ENCODE measurements at regions not wholly inside any gene's neighbourhood (a gene's known extent, or its start where the extent isn't known, plus 50 kb on each side); places are given as distances from the start of the nearest gene placed in this dataset.

DNA sequence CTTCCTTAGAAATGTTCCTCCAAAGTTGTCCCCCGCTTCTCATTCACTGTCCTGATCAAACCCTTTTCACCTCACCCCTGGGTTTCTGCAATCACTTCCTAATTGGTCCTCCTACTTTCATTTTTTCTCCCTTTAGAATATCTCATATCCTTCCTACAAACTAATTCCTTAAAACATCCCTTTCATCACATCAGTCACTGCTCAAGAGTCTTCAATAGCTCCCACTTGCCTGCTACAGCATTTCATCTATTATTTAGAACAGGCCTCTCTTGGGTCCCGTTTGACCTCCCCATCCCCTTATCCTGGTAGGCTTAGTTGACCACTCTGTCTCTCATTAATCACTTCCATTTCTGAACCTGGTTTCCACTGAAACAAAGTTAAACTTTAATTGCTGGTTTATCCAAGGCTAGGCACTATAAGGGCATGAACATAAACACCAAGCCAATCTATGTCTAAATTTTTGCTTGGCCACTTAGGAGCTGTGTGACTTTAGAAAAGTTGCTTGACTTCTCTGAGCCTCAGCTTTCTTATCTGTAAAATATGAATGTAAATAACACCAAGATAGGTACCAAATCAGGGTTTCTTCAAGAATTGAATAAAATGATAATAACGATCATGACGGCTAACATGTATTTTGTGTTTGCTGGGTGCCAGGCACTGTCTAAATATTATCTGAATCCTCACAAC lies 202.1 kb upstream of the WWC1 start:
- intact Hi-C loops (cut with micrococcal nuclease; ENCODE audit: unreplicated experiment), result no loop called here
- H4K20me1 ChIP-seq (ENCODE audit: control insufficient read depth, insufficient read depth), result no peaks in the 10 kb centered on the region
- ATAC-seq (no peak), FAIRE-seq (no peak), DNase-seq (ENCODE audit: low read depth, low spot score) (no peak)
- no peak overlapping the region for H2AFZ ChIP-seq (ENCODE audit: control insufficient read depth, low read depth, low read length)
- H3K4me2 ChIP-seq (ENCODE audit: control insufficient read depth, insufficient read depth), result no peak overlapping the region
- ChIA-PET POLR2A (no interaction called here), RAD21 (ENCODE audit: unreplicated experiment) (interaction anchor here (1.2 kb wide), 1 partner anchor 130 kb away, joined by 4 read pairs; no protein-coding TSS in a partner anchor), CTCF (no interaction called here), SMC1A (ENCODE audit: uncharacterized antibody, unreplicated experiment) (interaction anchor here (0.6 kb wide), 1 partner anchor 275 kb away, joined by 3 read pairs; no protein-coding TSS in a partner anchor)
- no peaks in the 10 kb centered on the region for H3K9me3 ChIP-seq (replicated peaks; ENCODE audit: control insufficient read depth, insufficient read depth, low read length)
- H3K4me1 ChIP-seq (ENCODE audit: control insufficient read depth, insufficient read depth, low read length), result no peaks in the 10 kb centered on the region
- H3K9ac ChIP-seq (ENCODE audit: control insufficient read depth, insufficient read depth, low read length), result no peak overlapping the region
- BruUV-seq (replicated peaks), result no TSS peak
- WGBS (ENCODE audit: insufficient coverage, insufficient replicate concordance, low lambda C conversion rate, missing lambda C conversion rate), result 65% methylated on average over 4 of the region's 4 CpGs
- H3K27ac ChIP-seq (ENCODE audit: control insufficient read depth, insufficient read depth), result no peak overlapping the region
- in situ Hi-C loops (cut with MboI), result no loop called here
- H3K27me3 ChIP-seq (replicated peaks in 1 of 2; ENCODE audit: control insufficient read depth in 2 of 2, insufficient read depth in 2 of 2, low read length in 1 of 2), result no peaks in the 10 kb centered on the region; a peak in 2 of 4 replicates
- no peak overlapping the region for H3K4me3 ChIP-seq
- H3K79me2 ChIP-seq (ENCODE audit: control insufficient read depth, insufficient read depth, low read length), result no peaks in the 10 kb centered on the region
- no peaks in the 10 kb centered on the region for H3K36me3 ChIP-seq (ENCODE audit: control insufficient read depth in 2 of 2, insufficient read depth in 2 of 2, low read length in 1 of 2)
- TF ChIP-seq IKZF2 (IDR thresholded peaks at IDR 0.05), result no peak
- TF ChIP-seq RUNX3 (IDR thresholded peaks at IDR 0.05; ENCODE audit: low read length), result no peak
- no peak for TF ChIP-seq ASH2L (IDR thresholded peaks at IDR 0.05; ENCODE audit: borderline replicate concordance, low read depth)
- no peak for TF ChIP-seq CREM (IDR thresholded peaks at IDR 0.05; ENCODE audit: low read depth)
- TF ChIP-seq, protein P1, sequence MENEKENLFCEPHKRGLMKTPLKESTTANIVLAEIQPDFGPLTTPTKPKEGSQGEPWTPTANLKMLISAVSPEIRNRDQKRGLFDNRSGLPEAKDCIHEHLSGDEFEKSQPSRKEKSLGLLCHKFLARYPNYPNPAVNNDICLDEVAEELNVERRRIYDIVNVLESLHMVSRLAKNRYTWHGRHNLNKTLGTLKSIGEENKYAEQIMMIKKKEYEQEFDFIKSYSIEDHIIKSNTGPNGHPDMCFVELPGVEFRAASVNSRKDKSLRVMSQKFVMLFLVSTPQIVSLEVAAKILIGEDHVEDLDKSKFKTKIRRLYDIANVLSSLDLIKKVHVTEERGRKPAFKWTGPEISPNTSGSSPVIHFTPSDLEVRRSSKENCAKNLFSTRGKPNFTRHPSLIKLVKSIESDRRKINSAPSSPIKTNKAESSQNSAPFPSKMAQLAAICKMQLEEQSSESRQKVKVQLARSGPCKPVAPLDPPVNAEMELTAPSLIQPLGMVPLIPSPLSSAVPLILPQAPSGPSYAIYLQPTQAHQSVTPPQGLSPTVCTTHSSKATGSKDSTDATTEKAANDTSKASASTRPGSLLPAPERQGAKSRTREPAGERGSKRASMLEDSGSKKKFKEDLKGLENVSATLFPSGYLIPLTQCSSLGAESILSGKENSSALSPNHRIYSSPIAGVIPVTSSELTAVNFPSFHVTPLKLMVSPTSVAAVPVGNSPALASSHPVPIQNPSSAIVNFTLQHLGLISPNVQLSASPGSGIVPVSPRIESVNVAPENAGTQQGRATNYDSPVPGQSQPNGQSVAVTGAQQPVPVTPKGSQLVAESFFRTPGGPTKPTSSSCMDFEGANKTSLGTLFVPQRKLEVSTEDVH (IDR thresholded peaks at IDR 0.05; ENCODE audit: low read depth, partially characterized antibody), result no peak
- no peak for TF ChIP-seq SMC3 (IDR thresholded peaks at IDR 0.05; ENCODE audit: borderline replicate concordance, low read length)
- TF ChIP-seq E2F4 (IDR thresholded peaks at IDR 0.05; ENCODE audit: low read depth, low read length), result no peak
- TF ChIP-seq HCFC1 (IDR thresholded peaks at IDR 0.05; ENCODE audit: low read length), result no peak
- TF ChIP-seq NFXL1 (IDR thresholded peaks at IDR 0.05; ENCODE audit: borderline replicate concordance), result no peak
- TF ChIP-seq FOS (IDR thresholded peaks at IDR 0.05; ENCODE audit: borderline replicate concordance, extremely low read depth, insufficient read length), result no peak
- no peak for TF ChIP-seq MXI1 (IDR thresholded peaks at IDR 0.05; ENCODE audit: low read depth, low read length)
- no peak for TF ChIP-seq ZBTB4 (CRISPR knock-in tag; IDR thresholded peaks at IDR 0.05)
- no peak for TF ChIP-seq BMI1 (IDR thresholded peaks at IDR 0.05; ENCODE audit: borderline replicate concordance)
- TF ChIP-seq DPF2 (IDR thresholded peaks at IDR 0.05), result no peak
- no peak for TF ChIP-seq FOXM1 (IDR thresholded peaks at IDR 0.05; ENCODE audit: low read depth, low read length)
- no peak for TF ChIP-seq KDM1A (IDR thresholded peaks at IDR 0.05; ENCODE audit: borderline replicate concordance)
- TF ChIP-seq PAX5 (IDR thresholded peaks at IDR 0.05; ENCODE audit: borderline replicate concordance, low read depth, low read length), result no peak

Data from GM12878 (cell line).